HuH-7 (cell line): ENCODE measurements at regions not wholly inside any gene's neighbourhood (a gene's known extent, or its start where the extent isn't known, plus 50 kb on each side); places are given as distances from the start of the nearest gene placed in this dataset.
"Not testable (repeated sequence)": the region's sequence is repeated elsewhere in the genome, so short reads cannot be mapped to it uniquely, and the experiment has no call there.

Experiments
- DNase-seq: peaks from one replicate; pipeline ENCODE4 v3.0.0; 2011; ENCODE audit warnings: low spot score

GRCh38 chr5:112112346-112112745 is 306.7 kb downstream of the EPB41L4A start:
- no peak for DNase-seq

- no peak for DNase-seq
Measured at GRCh38 chr5:112109331-112110007, 309.6 kb downstream of the EPB41L4A start.

GRCh38 chr5:112106878-112107277 is 312.2 kb downstream of the EPB41L4A start:
- DNase-seq, result no peak

GRCh38 chr5:112097768-112098167 is 321.3 kb downstream of the EPB41L4A start:
- DNase-seq, result no peak

GRCh38 chr5:112087222-112087621 is 330.2 kb upstream of the NREP start:
- no peak for DNase-seq

- DNase-seq, result no peak
Measured at GRCh38 chr5:112086740-112087139, 329.7 kb upstream of the NREP start.

- no peak for DNase-seq
Measured at GRCh38 chr5:112084149-112084548, 327.2 kb upstream of the NREP start.

- DNase-seq, result no peak
Measured at GRCh38 chr5:112083623-112084022, 326.6 kb upstream of the NREP start.

- DNase-seq, result no peak
Measured at GRCh38 chr5:112077180-112077579, 320.2 kb upstream of the NREP start.

- no peak for DNase-seq
Measured at GRCh38 chr5:112070022-112070421, 313.0 kb upstream of the NREP start.

- no peak for DNase-seq
Measured at GRCh38 chr5:112069329-112069728, 312.3 kb upstream of the NREP start.

GRCh38 chr5:112068593-112068992 is 311.6 kb upstream of the NREP start:
- DNase-seq, result no peak

- no peak for DNase-seq
Measured at GRCh38 chr5:112065781-112066180, 308.8 kb upstream of the NREP start.

GRCh38 chr5:112064956-112065355 is 308.0 kb upstream of the NREP start:
- no peak for DNase-seq

- DNase-seq, result no peak
Measured at GRCh38 chr5:112064271-112064701, 307.3 kb upstream of the NREP start.

GRCh38 chr5:112063856-112064255 is 306.9 kb upstream of the NREP start:
- DNase-seq, result no peak

- no peak for DNase-seq
Measured at GRCh38 chr5:112063191-112063590, 306.2 kb upstream of the NREP start.

GRCh38 chr5:112062181-112062580 is 305.2 kb upstream of the NREP start:
- DNase-seq, result no peak

GRCh38 chr5:112061666-112062065 is 304.7 kb upstream of the NREP start:
- DNase-seq, result no peak

- DNase-seq, result no peak
Measured at GRCh38 chr5:112059579-112060135, 302.7 kb upstream of the NREP start.

- DNase-seq, result no peak
Measured at GRCh38 chr5:112049738-112050137, 292.7 kb upstream of the NREP start.

- DNase-seq, result no peak
Measured at GRCh38 chr5:112036206-112036605, 279.2 kb upstream of the NREP start.

- DNase-seq, result no peak
Measured at GRCh38 chr5:112034421-112034979, 277.5 kb upstream of the NREP start.

- not testable (repeated sequence) for DNase-seq
Measured at GRCh38 chr5:112026879-112027278, 269.9 kb upstream of the NREP start.
